H1 (cell line): ENCODE measurements at regions not wholly inside any gene's neighbourhood (a gene's known extent, or its start where the extent isn't known, plus 50 kb on each side); places are given as distances from the start of the nearest gene placed in this dataset.

Source experiments
- CEBPB ChIP-seq: IDR thresholded peaks from 2 replicates; pipeline ENCODE4 v1.6.1; 2012; ENCODE audit warnings: low read depth, low read length
- CHD2 ChIP-seq: IDR thresholded peaks from 2 replicates; pipeline ENCODE4 v1.6.1; 2012; ENCODE audit warnings: low read length, improper control_type of control experiment
- EZH2 ChIP-seq: fragments of 200-600 bp; sonication (generic); IDR thresholded peaks from 2 replicates; pipeline ENCODE4 v1.7.1; 2012; ENCODE audit warnings: low read depth, mild to moderate bottlenecking, moderate library complexity, low read length, inconsistent platforms; ENCODE audit not compliant: severe bottlenecking
- MAFK ChIP-seq: IDR thresholded peaks from 2 replicates; pipeline ENCODE4 v1.6.1; 2012; ENCODE audit warnings: low read depth, mild to moderate bottlenecking, improper control_type of control experiment, low read length
- RBBP5 ChIP-seq: IDR thresholded peaks from 2 replicates; pipeline ENCODE4 v1.7.1; 2012; ENCODE audit warnings: low read depth, mild to moderate bottlenecking, inconsistent platforms, low read length, moderate library complexity, borderline replicate concordance
- SP2 ChIP-seq: IDR thresholded peaks from 2 replicates; pipeline ENCODE4 v1.6.1; 2012; ENCODE audit warnings: mild to moderate bottlenecking, low read length, inconsistent platforms
- TF ChIP-seq, protein P1 (sequence below), 3 experiments: IDR thresholded peaks; 1 replicate in 2 of 3; 2 replicates in 1 of 3; pipeline versions ENCODE4 v1.5.1 to v1.6.1; 2011; ENCODE audit warnings: low read length in 3 of 3, mild to moderate bottlenecking in 3 of 3, inconsistent platforms in 2 of 3, low read depth in 1 of 3, moderate library complexity in 1 of 3; ENCODE audit not compliant: insufficient read depth in 1 of 3; ENCODE audit errors: control extremely low read depth in 1 of 3

DNA sequence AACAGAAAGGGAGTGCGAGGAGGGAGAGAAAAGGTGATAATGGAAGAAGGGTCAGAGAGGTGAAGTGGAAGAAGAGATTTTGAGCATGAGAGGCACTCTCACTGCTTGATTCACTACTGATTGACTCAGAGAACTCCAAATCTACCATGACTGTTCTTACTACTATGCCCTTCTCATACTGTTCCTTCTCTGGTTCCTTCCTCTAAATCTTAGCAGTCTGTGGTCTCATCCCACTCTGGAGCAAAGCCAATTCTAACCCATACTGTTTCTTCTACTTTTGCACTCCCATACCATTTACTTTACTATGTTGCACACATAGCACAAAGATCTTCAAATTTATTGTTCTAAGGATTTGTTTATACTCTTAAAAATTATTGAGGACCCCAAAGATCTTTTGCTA, 100.8 kb downstream of the DTWD1 start:
- TF ChIP-seq SP2 (no peak), EZH2 (no peak), CHD2 (no peak), MAFK (no peak), RBBP5 (no peak), CEBPB (no peak)
- TF ChIP-seq, protein P1, sequence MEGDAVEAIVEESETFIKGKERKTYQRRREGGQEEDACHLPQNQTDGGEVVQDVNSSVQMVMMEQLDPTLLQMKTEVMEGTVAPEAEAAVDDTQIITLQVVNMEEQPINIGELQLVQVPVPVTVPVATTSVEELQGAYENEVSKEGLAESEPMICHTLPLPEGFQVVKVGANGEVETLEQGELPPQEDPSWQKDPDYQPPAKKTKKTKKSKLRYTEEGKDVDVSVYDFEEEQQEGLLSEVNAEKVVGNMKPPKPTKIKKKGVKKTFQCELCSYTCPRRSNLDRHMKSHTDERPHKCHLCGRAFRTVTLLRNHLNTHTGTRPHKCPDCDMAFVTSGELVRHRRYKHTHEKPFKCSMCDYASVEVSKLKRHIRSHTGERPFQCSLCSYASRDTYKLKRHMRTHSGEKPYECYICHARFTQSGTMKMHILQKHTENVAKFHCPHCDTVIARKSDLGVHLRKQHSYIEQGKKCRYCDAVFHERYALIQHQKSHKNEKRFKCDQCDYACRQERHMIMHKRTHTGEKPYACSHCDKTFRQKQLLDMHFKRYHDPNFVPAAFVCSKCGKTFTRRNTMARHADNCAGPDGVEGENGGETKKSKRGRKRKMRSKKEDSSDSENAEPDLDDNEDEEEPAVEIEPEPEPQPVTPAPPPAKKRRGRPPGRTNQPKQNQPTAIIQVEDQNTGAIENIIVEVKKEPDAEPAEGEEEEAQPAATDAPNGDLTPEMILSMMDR (IDR thresholded peaks at IDR 0.05; ENCODE audit: control extremely low read depth in 1 of 3, insufficient read depth in 1 of 3, low read depth in 1 of 3, low read length in 3 of 3): no peak
